ENCODE measurements at regions not wholly inside any gene's neighbourhood (a gene's known extent, or its start where the extent isn't known, plus 50 kb on each side); places are given as distances from the start of the nearest gene placed in this dataset.

DNA sequence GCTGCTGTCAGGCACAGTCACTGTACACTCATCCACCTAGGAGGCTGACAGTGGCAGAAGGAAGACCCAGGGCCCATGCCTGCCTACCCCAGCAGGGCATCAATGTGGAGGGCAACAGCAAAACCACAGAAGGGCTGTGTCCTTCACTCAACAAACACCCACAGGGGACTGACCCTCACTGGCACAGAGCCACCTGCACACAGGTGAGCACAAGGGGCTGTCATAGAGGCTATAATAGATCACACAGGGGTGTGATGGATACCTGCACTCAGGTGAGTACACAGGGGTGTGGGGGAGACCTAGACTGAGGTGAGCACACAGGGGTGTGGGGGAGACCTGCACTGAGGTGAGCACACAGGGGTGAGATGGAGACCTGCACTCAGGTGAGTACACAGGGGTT, 132.8 kb upstream of the TCERG1L start:
- TF ChIP-seq EZH2 (IDR thresholded peaks at IDR 0.05; ENCODE audit: low read length, unreplicated experiment) (no peak), EZH2phosphoT487 (IDR thresholded peaks at IDR 0.05; ENCODE audit: borderline replicate concordance, low read length) (no peak)
- TF ChIP-seq, protein P1, sequence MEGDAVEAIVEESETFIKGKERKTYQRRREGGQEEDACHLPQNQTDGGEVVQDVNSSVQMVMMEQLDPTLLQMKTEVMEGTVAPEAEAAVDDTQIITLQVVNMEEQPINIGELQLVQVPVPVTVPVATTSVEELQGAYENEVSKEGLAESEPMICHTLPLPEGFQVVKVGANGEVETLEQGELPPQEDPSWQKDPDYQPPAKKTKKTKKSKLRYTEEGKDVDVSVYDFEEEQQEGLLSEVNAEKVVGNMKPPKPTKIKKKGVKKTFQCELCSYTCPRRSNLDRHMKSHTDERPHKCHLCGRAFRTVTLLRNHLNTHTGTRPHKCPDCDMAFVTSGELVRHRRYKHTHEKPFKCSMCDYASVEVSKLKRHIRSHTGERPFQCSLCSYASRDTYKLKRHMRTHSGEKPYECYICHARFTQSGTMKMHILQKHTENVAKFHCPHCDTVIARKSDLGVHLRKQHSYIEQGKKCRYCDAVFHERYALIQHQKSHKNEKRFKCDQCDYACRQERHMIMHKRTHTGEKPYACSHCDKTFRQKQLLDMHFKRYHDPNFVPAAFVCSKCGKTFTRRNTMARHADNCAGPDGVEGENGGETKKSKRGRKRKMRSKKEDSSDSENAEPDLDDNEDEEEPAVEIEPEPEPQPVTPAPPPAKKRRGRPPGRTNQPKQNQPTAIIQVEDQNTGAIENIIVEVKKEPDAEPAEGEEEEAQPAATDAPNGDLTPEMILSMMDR (conservative IDR thresholded peaks at IDR 0.05; ENCODE audit: low read depth, low read length), result no peak
